GOT3 (cell line): ENCODE measurements at regions not wholly inside any gene's neighbourhood (a gene's known extent, or its start where the extent isn't known, plus 50 kb on each side); places are given as distances from the start of the nearest gene placed in this dataset.

Source experiments
- DNase-seq: peaks from one replicate; lab custom pipeline; 2025; ENCODE audit warnings: mixed read lengths; lab: John Stamatoyannopoulos, UW

- no peak for DNase-seq
Measured at GRCh38 chr5:133708331-133708850, 96.0 kb upstream of the FSTL4 start.

GRCh38 chr5:133707629-133708028 lies 95.3 kb upstream of the FSTL4 start:
- DNase-seq, result no peak

GRCh38 chr5:133706506-133707430 lies 94.4 kb upstream of the FSTL4 start:
- no peak for DNase-seq

GRCh38 chr5:133705331-133705730 lies 93.0 kb upstream of the FSTL4 start:
- DNase-seq, result no peak

GRCh38 chr5:133704411-133704810 lies 92.1 kb upstream of the FSTL4 start:
- DNase-seq, result no peak

- DNase-seq, result no peak
Measured at GRCh38 chr5:133703935-133704334, 91.6 kb upstream of the FSTL4 start.

- no peak for DNase-seq
Measured at GRCh38 chr5:133702791-133703770, 90.7 kb upstream of the FSTL4 start.

- DNase-seq, result no peak
Measured at GRCh38 chr5:133701871-133702270, 89.5 kb upstream of the FSTL4 start.

GRCh38 chr5:133700251-133700650 lies 87.9 kb upstream of the FSTL4 start:
- DNase-seq, result no peak

GRCh38 chr5:133698646-133699526 lies 86.5 kb upstream of the FSTL4 start:
- DNase-seq, result no peak

- DNase-seq, result no peak
Measured at GRCh38 chr5:133698259-133698554, 85.9 kb upstream of the FSTL4 start.

- no peak for DNase-seq
Measured at GRCh38 chr5:133697536-133698258, 85.4 kb upstream of the FSTL4 start.

GRCh38 chr5:133696782-133697507 lies 84.6 kb upstream of the FSTL4 start:
- no peak for DNase-seq

- DNase-seq, result no peak
Measured at GRCh38 chr5:133696006-133696584, 83.8 kb upstream of the FSTL4 start.

- no peak for DNase-seq
Measured at GRCh38 chr5:133694181-133694831, 82.0 kb upstream of the FSTL4 start.

GRCh38 chr5:133691448-133691847 lies 79.1 kb upstream of the FSTL4 start:
- DNase-seq, result no peak

GRCh38 chr5:133690746-133691145 lies 78.4 kb upstream of the FSTL4 start:
- no peak for DNase-seq

- no peak for DNase-seq
Measured at GRCh38 chr5:133688391-133688790, 76.0 kb upstream of the FSTL4 start.
